Fibroblast of lung (primary cell): ENCODE measurements at regions not wholly inside any gene's neighbourhood (a gene's known extent, or its start where the extent isn't known, plus 50 kb on each side); places are given as distances from the start of the nearest gene placed in this dataset.

ENCODE experiments used
- DNase-seq, 2 donors: peaks; one replicate each; pipeline versions ENCODE4 v3.0.0 to v3.0.0-alpha.2; 2010; ENCODE audit warnings: low read depth in 2 of 2
- H2AFZ ChIP-seq: 2 replicates; pipeline ENCODE4 v1.5.1; 2012; ENCODE audit warnings: low read length, control low read depth, inconsistent platforms
- H3K27ac ChIP-seq: 2 replicates; pipeline ENCODE4 v1.5.1; 2011; ENCODE audit warnings: low read length, control low read depth; ENCODE audit not compliant: insufficient read depth
- H3K27me3 ChIP-seq: 2 replicates; pipeline ENCODE4 v1.5.1; 2011; ENCODE audit warnings: mild to moderate bottlenecking, low read length; ENCODE audit not compliant: control insufficient read depth, insufficient read depth
- H3K36me3 ChIP-seq: 2 replicates; pipeline ENCODE4 v1.5.1; 2011; ENCODE audit warnings: low read length; ENCODE audit not compliant: control insufficient read depth, insufficient read depth
- H3K4me1 ChIP-seq: 2 replicates; pipeline ENCODE4 v1.5.1; 2011; ENCODE audit warnings: low read length; ENCODE audit not compliant: control insufficient read depth, insufficient read depth; ENCODE audit errors: extremely low read depth
- H3K4me2 ChIP-seq: 2 replicates; pipeline ENCODE4 v1.5.1; 2011; ENCODE audit warnings: low read length, control low read depth; ENCODE audit not compliant: insufficient read depth; ENCODE audit errors: extremely low read depth
- H3K4me3 ChIP-seq, 4 experiments: fragments of 200-600 bp in 1 of 4; sonication (generic) in 1 of 4; replicated peaks in 1 of 4; 2 replicates each; pipeline ENCODE4 v1.5.1; 2011 to 2016; ENCODE audit warnings: low read length in 4 of 4, low read depth in 3 of 4, mild to moderate bottlenecking in 3 of 4, control low read depth in 2 of 4, inconsistent platforms in 1 of 4, mixed read lengths in 1 of 4; ENCODE audit not compliant: insufficient read depth in 1 of 4; ENCODE audit errors: control extremely low read depth in 1 of 4
- H3K79me2 ChIP-seq: 2 replicates; pipeline ENCODE4 v1.5.1; 2012; ENCODE audit warnings: mild to moderate bottlenecking, low read length, inconsistent platforms; ENCODE audit not compliant: control insufficient read depth, insufficient read depth
- H3K9ac ChIP-seq: 2 replicates; pipeline ENCODE4 v1.5.1; 2011; ENCODE audit warnings: mild to moderate bottlenecking, low read length, control low read depth; ENCODE audit not compliant: insufficient read depth
- H3K9me3 ChIP-seq: 2 replicates; pipeline ENCODE4 v1.5.1; 2012; ENCODE audit warnings: low read depth, low read length; ENCODE audit not compliant: control insufficient read depth, insufficient read depth
- H4K20me1 ChIP-seq: 2 replicates; pipeline ENCODE4 v1.5.1; 2011; ENCODE audit warnings: low read length; ENCODE audit not compliant: control insufficient read depth, insufficient read depth; ENCODE audit errors: extremely low read depth
- EZH2 ChIP-seq: IDR thresholded peaks from 2 replicates; pipeline ENCODE4 v1.5.1; 2012; ENCODE audit warnings: low read length, control low read depth, mild to moderate bottlenecking; ENCODE audit errors: missing control alignments
- TF ChIP-seq, protein P1 (sequence below), 2 donors: IDR thresholded peaks in 1 of 2; conservative IDR thresholded peaks in 1 of 2; 1 replicate in 1 of 2; 2 replicates in 1 of 2; pipeline ENCODE4 v1.5.1; 2011 to 2012; ENCODE audit warnings: low read length in 2 of 2, control low read depth in 1 of 2, inconsistent platforms in 1 of 2, low read depth in 1 of 2, mild to moderate bottlenecking in 1 of 2

- Histone ChIP-seq H3K36me3 (no peaks in the 10 kb centered on the region), H3K79me2 (no peaks in the 10 kb centered on the region), H3K9ac (no peak overlapping the region), H3K27ac (no peak overlapping the region), H3K4me3 (no peak overlapping the region), H3K4me1 (no peaks in the 10 kb centered on the region), H3K27me3 (peaks cover 16% of the 10 kb centered on the region), H2AFZ (no peak overlapping the region), H3K4me2 (no peak overlapping the region), H3K9me3 (no peaks in the 10 kb centered on the region), H4K20me1 (no peaks in the 10 kb centered on the region)
- peak in 1 of 2 donors; percentile 35 for DNase-seq
- TF ChIP-seq, protein P1, sequence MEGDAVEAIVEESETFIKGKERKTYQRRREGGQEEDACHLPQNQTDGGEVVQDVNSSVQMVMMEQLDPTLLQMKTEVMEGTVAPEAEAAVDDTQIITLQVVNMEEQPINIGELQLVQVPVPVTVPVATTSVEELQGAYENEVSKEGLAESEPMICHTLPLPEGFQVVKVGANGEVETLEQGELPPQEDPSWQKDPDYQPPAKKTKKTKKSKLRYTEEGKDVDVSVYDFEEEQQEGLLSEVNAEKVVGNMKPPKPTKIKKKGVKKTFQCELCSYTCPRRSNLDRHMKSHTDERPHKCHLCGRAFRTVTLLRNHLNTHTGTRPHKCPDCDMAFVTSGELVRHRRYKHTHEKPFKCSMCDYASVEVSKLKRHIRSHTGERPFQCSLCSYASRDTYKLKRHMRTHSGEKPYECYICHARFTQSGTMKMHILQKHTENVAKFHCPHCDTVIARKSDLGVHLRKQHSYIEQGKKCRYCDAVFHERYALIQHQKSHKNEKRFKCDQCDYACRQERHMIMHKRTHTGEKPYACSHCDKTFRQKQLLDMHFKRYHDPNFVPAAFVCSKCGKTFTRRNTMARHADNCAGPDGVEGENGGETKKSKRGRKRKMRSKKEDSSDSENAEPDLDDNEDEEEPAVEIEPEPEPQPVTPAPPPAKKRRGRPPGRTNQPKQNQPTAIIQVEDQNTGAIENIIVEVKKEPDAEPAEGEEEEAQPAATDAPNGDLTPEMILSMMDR (conservative IDR thresholded peaks at IDR 0.05 in 1 of 2, IDR thresholded peaks at IDR 0.05 in 1 of 2; ENCODE audit: low read depth in 1 of 2, low read length in 2 of 2) = no peak
- TF ChIP-seq EZH2 = no peak
Observed at GRCh38 chr2:10500601-10501361, 52.7 kb upstream of the ODC1 start.

DNA sequence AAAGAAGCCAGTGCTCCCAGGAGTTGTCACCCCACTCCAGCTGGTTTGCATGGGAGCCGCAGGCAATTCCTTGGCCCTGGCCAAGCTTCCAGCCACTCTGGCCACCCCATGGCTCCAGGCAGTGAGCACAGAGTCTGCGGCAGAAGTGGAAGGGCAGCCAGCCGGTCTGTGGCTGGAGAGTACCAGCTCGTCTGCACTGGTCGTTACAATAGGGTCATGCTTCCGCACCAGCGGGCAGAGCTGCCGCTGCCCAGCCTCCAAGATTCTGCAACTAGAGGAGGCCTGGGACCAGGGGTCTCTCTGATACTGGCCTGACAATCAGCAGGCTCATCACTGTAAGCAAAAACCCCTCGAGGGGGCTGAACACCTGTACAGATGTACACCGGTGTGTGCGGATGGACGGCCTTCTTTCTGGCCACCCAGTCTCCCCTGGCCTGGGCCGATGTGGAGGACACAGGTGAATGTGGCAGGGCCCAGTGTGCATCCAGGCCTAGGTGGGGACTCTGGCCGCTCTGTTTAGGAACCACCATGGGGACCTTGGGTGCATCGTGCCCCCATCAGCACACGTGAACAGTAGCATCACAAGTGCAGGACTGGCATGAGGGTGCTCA lies 51.9 kb upstream of the ODC1 start:
- TF ChIP-seq EZH2 = no peak
- TF ChIP-seq, protein P1 (conservative IDR thresholded peaks at IDR 0.05 in 1 of 2, IDR thresholded peaks at IDR 0.05 in 1 of 2; ENCODE audit: low read depth in 1 of 2, low read length in 2 of 2) = no peak
- H3K9ac ChIP-seq = no peak overlapping the region
- no peaks in the 10 kb centered on the region for H3K79me2 ChIP-seq

GRCh38 chr2:10499275-10499907 lies 51.3 kb upstream of the ODC1 start:
- Histone ChIP-seq H3K4me1 (no peaks in the 10 kb centered on the region), H3K36me3 (no peaks in the 10 kb centered on the region), H3K79me2 (no peaks in the 10 kb centered on the region), H3K9me3 (no peaks in the 10 kb centered on the region), H4K20me1 (no peaks in the 10 kb centered on the region), H2AFZ (no peak overlapping the region), H3K27me3 (peaks cover 22% of the 10 kb centered on the region), H3K4me2 (no peak overlapping the region), H3K4me3 (no peak overlapping the region), H3K9ac (no peak overlapping the region), H3K27ac (no peak overlapping the region)
- no peak for TF ChIP-seq EZH2
- TF ChIP-seq, protein P1 (conservative IDR thresholded peaks at IDR 0.05 in 1 of 2, IDR thresholded peaks at IDR 0.05 in 1 of 2; ENCODE audit: low read depth in 1 of 2, low read length in 2 of 2) = no peak
- DNase-seq = no peak

More for the DNA sequence above, 51.9 kb upstream of the ODC1 start:
- Histone ChIP-seq H3K27ac (no peak overlapping the region), H3K4me1 (no peaks in the 10 kb centered on the region), H3K27me3 (peaks cover 22% of the 10 kb centered on the region), H3K36me3 (no peaks in the 10 kb centered on the region), H3K9me3 (no peaks in the 10 kb centered on the region), H3K4me2 (no peak overlapping the region), H2AFZ (no peak overlapping the region), H3K4me3 (no peak overlapping the region), H4K20me1 (no peaks in the 10 kb centered on the region)
- no peak for DNase-seq
